Ectodermal cell (in vitro differentiated cells): ENCODE measurements at regions not wholly inside any gene's neighbourhood (a gene's known extent, or its start where the extent isn't known, plus 50 kb on each side); places are given as distances from the start of the nearest gene placed in this dataset.

Experiments used
- H3K27ac ChIP-seq: 2 replicates; pipeline ENCODE4 v1.7.0; 2013; ENCODE audit warnings: mild to moderate bottlenecking, low read depth, low read length; ENCODE audit not compliant: insufficient read depth, poor library complexity, severe bottlenecking
- H3K27me3 ChIP-seq: 2 replicates; pipeline ENCODE4 v1.7.0; 2013; ENCODE audit warnings: mild to moderate bottlenecking, low read length; ENCODE audit not compliant: insufficient read depth, control insufficient read depth, poor library complexity, severe bottlenecking
- H3K36me3 ChIP-seq: one replicate; pipeline ENCODE4 v1.7.0; 2013; ENCODE audit warnings: low read length; ENCODE audit not compliant: control insufficient read depth, insufficient read depth
- H3K4me1 ChIP-seq: one replicate; pipeline ENCODE4 v1.7.0; 2013; ENCODE audit warnings: low read length; ENCODE audit not compliant: control insufficient read depth, insufficient read depth
- H3K4me3 ChIP-seq: 2 replicates; pipeline ENCODE4 v1.7.0; 2013; ENCODE audit warnings: low read depth, low read length, control low read depth; ENCODE audit not compliant: insufficient read depth
- H3K9me3 ChIP-seq: 2 replicates; pipeline ENCODE4 v1.7.0; 2013; ENCODE audit warnings: mild to moderate bottlenecking, low read length, moderate library complexity; ENCODE audit not compliant: control insufficient read depth
- WGBS, 2 experiments: methylation state at CpG; one replicate each; pipeline ENCODE4 v1.1.7; 2013; ENCODE audit warnings: missing lambda C conversion rate in 2 of 2; 5-methylcytosine and 5-hydroxymethylcytosine counted together

DNA sequence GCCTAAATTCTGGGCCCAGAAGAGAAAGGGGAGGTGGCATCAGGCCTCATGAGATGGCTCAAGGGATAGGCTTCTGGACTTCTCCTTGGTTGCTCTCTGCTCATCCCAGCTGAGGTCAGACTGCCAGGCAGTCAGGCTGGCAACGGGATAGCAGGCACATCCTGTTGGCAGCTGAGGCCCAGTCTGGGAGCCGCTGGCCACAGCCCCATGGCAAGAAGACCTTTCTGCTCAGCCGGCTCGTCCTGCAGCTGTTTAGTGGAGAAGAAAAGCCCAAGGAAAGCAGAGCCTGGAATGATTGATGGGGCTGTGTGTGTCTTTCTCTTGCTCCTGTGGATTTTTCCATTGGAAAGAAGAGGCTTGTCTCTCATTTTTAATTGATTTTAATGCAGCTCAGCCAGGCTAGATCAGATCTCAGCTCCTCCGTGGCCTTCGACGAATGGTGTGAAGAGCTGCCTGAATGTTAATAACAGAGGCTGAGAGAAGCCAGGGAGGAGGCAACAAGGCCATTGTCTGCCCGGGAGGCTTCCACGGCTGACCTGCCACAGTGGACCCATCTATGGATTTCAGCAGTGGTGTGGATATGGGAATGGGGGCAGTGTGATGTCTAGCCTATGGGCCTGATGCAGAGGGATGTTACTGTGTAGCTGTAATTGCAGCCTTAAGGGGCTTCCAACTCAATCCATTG, 99.5 kb downstream of the HS1BP3 start:
- Histone ChIP-seq H3K36me3 (no peaks in the 10 kb centered on the region), H3K9me3 (no peaks in the 10 kb centered on the region), H3K4me3 (no peak overlapping the region), H3K4me1 (no peaks in the 10 kb centered on the region), H3K27ac (no peak overlapping the region), H3K27me3 (no peaks in the 10 kb centered on the region)
- 68 to 71% methylated on average over 9 of the region's 9 CpGs for WGBS, 2 experiments

DNA sequence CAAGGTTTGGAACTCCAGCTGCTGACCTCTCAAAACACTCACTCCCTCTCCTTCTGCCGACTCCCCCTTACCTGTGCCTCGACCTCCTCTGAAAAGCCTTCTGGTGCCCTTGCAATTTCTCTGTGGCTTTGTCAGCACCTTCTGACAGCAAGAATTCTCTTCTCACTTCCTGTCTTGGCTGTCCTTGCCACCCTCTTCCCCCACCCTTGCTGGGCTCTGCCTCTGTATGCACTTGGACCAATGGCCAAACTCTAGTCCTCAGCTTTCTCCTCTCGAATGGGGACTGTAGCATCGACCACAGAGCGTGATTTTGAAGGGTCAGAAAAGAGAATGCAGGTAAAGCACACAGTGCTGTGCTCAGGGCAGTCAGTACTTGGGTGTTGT, 99.0 kb downstream of the HS1BP3 start:
- no peak overlapping the region for H3K4me3 ChIP-seq
- no peaks in the 10 kb centered on the region for H3K36me3 ChIP-seq
- no peaks in the 10 kb centered on the region for H3K4me1 ChIP-seq
- H3K27ac ChIP-seq: no peak overlapping the region
- WGBS, 2 experiments: 92 to 96% methylated on average over 5 of the region's 5 CpGs
- no peaks in the 10 kb centered on the region for H3K27me3 ChIP-seq
- H3K9me3 ChIP-seq: no peaks in the 10 kb centered on the region

DNA sequence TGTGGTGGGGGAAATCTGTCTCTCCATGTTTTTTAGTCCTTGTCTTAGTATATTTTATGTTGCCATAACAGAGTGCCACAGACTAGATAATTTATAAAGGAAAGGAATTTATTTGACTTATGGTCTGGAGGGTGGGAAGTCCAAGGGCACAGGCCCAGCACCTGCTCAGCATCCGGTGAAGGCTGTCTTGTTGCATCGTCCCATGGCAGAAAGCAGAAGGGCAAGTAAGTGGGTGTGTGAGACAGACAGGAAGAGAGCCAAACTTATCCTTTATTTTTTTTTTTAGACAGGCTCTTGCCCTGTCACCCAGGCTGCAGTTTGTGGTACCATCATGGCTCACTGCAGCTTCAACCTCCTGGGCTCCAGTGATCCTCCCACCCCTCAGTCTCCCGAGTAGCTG, 98.1 kb downstream of the HS1BP3 start:
- Histone ChIP-seq H3K36me3 (no peaks in the 10 kb centered on the region), H3K4me3 (no peak overlapping the region), H3K27me3 (no peaks in the 10 kb centered on the region), H3K9me3 (no peaks in the 10 kb centered on the region), H3K27ac (no peak overlapping the region), H3K4me1 (peaks cover 8% of the 10 kb centered on the region)
- 94 to 95% methylated on average over 3 of the region's 3 CpGs for WGBS, 2 experiments

DNA sequence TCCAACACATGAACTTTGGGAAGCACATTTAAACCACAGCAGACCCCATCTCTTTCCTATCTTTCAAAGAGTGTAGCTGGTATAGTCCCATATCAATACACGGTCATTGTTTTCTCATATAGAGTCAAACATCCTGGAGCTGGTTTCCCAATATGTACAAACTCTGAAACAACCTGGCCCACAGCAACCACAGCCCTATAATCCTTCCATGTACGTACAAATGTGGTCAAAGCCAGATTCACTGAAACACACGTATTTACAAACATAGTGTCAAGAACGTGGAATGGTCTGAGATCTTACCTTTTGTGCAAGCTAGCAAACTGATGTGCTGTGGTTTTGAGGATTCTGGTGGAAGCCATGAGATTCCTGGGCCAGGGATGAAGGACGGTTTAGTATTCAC, 97.3 kb downstream of the HS1BP3 start:
- no peak overlapping the region for H3K27ac ChIP-seq
- H3K36me3 ChIP-seq: no peaks in the 10 kb centered on the region
- H3K4me1 ChIP-seq: peaks cover 15% of the 10 kb centered on the region
- H3K27me3 ChIP-seq: no peaks in the 10 kb centered on the region
- H3K9me3 ChIP-seq: no peaks in the 10 kb centered on the region
- 75 to 76% methylated on average over 5 of the region's 5 CpGs for WGBS, 2 experiments
- no peak overlapping the region for H3K4me3 ChIP-seq

DNA sequence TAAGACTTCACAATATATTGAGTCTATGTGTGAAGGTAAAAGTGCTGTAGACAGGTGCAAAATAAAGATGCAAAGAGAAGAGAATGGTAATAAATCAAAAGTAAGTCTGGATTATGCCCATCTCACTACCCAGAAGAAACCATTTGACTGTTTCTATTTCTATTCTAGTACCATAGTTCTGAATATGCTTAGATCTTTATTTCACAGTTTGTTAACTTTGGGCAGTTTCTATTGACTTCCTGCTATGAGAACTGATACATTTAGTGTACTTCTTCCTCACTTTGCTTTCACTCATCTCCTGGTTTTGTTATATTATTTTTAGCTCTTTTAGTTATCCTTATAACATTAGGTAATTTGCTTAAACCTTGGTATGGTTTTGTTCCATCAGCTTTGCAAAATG, 94.9 kb downstream of the HS1BP3 start:
- Histone ChIP-seq H3K36me3 (no peaks in the 10 kb centered on the region), H3K27ac (no peak overlapping the region), H3K4me1 (peaks cover 15% of the 10 kb centered on the region), H3K27me3 (no peaks in the 10 kb centered on the region), H3K9me3 (no peaks in the 10 kb centered on the region), H3K4me3 (no peak overlapping the region)

DNA sequence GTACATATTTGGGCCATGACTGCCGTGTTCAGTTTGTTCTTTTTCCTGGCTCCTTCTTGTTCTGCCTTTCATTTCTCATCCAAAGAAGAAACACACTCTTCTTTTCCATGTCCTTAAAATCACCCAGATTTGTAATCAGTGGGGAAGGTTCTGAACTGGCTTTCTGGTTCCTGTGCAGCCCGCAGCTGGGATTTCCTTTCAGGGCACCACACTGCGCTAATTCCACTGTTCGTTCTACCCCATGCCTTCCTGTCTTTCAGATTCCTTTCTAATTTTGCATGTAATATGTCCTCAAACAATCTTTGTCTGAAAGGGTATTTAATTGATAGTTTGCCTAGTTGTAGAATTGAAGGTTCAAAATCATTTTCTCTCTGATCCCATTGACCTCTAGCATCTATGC, 94.1 kb downstream of the HS1BP3 start:
- H3K9me3 ChIP-seq: no peaks in the 10 kb centered on the region
- no peaks in the 10 kb centered on the region for H3K27me3 ChIP-seq
- no peak overlapping the region for H3K27ac ChIP-seq
- H3K4me3 ChIP-seq: no peak overlapping the region
- no peaks in the 10 kb centered on the region for H3K36me3 ChIP-seq
- WGBS, 2 experiments: 79 to 81% methylated on average over 4 of the region's 4 CpGs
- H3K4me1 ChIP-seq: peaks cover 22% of the 10 kb centered on the region

DNA sequence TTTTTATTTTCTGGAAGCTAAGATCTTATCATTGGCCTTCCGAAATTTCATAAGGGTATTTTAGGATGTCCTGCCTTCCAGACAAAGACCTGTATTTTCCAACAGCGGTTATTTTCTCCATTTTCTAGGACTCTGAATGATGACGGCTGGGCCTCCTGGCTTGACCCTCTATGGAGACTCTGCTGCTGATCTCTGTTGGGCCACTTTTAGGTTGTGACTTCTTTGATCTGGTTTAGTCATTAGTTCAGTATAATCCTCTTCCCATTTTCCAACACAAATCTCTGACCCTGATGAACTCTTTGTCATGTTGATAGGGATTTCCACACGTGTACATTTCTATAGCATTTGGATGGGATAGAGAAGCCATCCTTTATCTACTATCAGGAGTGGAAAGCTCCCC, 93.7 kb downstream of the HS1BP3 start:
- 61 to 65% methylated on average over 4 of the region's 4 CpGs for WGBS, 2 experiments
- no peak overlapping the region for H3K27ac ChIP-seq

DNA sequence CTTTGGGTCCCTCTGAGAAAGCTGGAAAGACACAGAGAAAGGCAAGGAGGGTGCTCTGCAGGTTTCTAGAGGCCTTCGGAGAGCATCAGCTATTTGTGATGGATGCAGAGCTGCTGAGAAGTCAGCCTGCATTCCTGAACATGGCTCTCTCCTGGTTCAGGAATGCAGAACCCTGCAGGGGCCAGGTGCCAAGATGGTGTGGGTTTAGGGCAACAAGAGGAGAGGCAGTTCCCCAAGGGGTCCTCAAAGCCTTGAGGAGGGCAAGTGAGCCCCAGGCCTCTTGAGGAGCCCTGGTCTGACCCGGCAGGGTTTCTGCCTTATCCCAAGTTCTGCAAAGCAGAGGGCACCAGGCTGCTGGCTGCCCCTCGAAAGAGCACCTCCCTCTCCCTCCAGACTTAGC, 93.3 kb downstream of the HS1BP3 start:
- no peak overlapping the region for H3K27ac ChIP-seq
- no peak overlapping the region for H3K4me3 ChIP-seq
- H3K27me3 ChIP-seq: no peaks in the 10 kb centered on the region
- H3K9me3 ChIP-seq: no peaks in the 10 kb centered on the region
- H3K36me3 ChIP-seq: no peaks in the 10 kb centered on the region
- H3K4me1 ChIP-seq: peaks cover 25% of the 10 kb centered on the region
- WGBS, 2 experiments: 68 to 70% methylated on average over 3 of the region's 3 CpGs

More for the DNA sequence above, 93.7 kb downstream of the HS1BP3 start:
- Histone ChIP-seq H3K4me3 (no peak overlapping the region), H3K9me3 (no peaks in the 10 kb centered on the region), H3K27me3 (no peaks in the 10 kb centered on the region), H3K4me1 (peaks cover 25% of the 10 kb centered on the region), H3K36me3 (no peaks in the 10 kb centered on the region)

DNA sequence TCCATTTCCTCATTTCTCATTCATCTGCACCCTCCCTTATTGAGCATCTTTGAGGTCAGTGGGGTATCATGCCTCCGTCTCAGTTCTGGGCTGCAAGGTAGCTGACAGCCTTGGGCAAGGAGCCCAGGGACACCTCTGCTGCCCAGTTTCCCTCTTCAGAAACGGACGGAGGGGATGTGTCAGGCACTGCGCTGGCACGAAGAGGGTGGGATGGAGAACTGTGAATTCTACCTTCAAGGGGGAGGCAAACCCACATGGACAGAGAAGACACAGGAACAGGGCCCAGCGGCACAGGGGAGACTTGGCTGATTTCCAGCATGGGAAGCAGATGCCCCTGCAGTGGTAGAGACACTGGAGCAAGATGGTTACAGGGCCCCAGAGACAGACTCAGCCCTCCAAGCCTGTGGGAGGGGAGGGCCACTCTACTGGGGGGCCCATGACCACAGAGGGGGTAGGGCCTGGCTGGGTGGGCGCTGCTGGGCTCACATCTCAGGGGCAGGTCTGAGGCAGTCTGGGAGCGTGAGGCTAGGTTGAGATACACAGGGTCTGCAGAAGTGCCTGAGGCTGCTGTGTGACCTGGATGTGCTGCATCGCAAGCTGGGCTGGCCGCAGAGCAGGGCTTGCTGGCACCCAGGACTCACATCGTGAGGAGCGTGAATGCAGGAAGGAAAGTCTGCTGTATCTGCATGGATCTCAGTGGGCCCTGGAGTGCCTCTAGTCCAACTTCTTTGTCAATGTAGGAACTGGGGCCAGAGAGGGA, 92.3 kb downstream of the HS1BP3 start:
- H3K4me1 ChIP-seq: peaks cover 28% of the 10 kb centered on the region
- H3K4me3 ChIP-seq: no peak overlapping the region
- H3K27ac ChIP-seq: no peak overlapping the region
- no peaks in the 10 kb centered on the region for H3K27me3 ChIP-seq
- no peaks in the 10 kb centered on the region for H3K36me3 ChIP-seq
- WGBS, 2 experiments: 95% methylated on average over 12 of the region's 12 CpGs
- no peaks in the 10 kb centered on the region for H3K9me3 ChIP-seq

DNA sequence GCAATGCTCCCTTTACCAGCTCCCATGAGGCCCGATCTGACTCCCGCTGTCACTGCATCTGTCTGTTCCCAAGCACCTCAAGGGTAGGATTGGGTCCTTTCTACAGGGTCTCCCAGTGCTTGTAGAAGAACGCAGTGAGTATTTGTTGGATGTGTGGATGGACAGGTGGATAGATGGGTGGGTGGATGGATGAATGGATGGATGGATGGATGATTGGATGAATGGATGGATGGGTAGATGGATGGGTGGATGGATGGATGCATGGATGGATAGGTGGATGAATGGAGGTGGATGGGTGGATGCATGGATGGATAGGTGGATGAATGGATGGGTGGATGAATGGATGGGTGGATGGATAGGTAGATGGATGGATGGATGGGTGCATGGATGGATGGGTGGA, 91.6 kb downstream of the HS1BP3 start:
- no peak overlapping the region for H3K4me3 ChIP-seq
- H3K27me3 ChIP-seq: no peaks in the 10 kb centered on the region
- 99% methylated on average over 3 of the region's 3 CpGs for WGBS, 2 experiments
- H3K27ac ChIP-seq: no peak overlapping the region
- H3K4me1 ChIP-seq: peaks cover 28% of the 10 kb centered on the region
- H3K36me3 ChIP-seq: no peaks in the 10 kb centered on the region
- no peaks in the 10 kb centered on the region for H3K9me3 ChIP-seq
